ENCODE measurements at regions not wholly inside any gene's neighbourhood (a gene's known extent, or its start where the extent isn't known, plus 50 kb on each side); places are given as distances from the start of the nearest gene placed in this dataset.

- TF ChIP-seq CTCF (IDR thresholded peaks at IDR 0.05) (no peak), POLR2A (IDR thresholded peaks at IDR 0.05) (no peak)
These were observed 398.8 kb downstream of the NFIB start for GRCh38 chr9:13915131-13915530.

Data from sigmoid colon (tissue), 3 donors.